ENCODE measurements at regions not wholly inside any gene's neighbourhood (a gene's known extent, or its start where the extent isn't known, plus 50 kb on each side); places are given as distances from the start of the nearest gene placed in this dataset.

GRCh38 chr7:68807666-68808065, 790.6 kb upstream of the AUTS2 start:
- TF ChIP-seq, protein P1, sequence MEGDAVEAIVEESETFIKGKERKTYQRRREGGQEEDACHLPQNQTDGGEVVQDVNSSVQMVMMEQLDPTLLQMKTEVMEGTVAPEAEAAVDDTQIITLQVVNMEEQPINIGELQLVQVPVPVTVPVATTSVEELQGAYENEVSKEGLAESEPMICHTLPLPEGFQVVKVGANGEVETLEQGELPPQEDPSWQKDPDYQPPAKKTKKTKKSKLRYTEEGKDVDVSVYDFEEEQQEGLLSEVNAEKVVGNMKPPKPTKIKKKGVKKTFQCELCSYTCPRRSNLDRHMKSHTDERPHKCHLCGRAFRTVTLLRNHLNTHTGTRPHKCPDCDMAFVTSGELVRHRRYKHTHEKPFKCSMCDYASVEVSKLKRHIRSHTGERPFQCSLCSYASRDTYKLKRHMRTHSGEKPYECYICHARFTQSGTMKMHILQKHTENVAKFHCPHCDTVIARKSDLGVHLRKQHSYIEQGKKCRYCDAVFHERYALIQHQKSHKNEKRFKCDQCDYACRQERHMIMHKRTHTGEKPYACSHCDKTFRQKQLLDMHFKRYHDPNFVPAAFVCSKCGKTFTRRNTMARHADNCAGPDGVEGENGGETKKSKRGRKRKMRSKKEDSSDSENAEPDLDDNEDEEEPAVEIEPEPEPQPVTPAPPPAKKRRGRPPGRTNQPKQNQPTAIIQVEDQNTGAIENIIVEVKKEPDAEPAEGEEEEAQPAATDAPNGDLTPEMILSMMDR (IDR thresholded peaks at IDR 0.05) = no peak
- TF ChIP-seq POLR2AphosphoS5 (IDR thresholded peaks at IDR 0.05) (no peak), POLR2A (IDR thresholded peaks at IDR 0.05) (no peak), EP300 (IDR thresholded peaks at IDR 0.05) (no peak)
